Ovary (tissue), 3 donors: ENCODE measurements at regions not wholly inside any gene's neighbourhood (a gene's known extent, or its start where the extent isn't known, plus 50 kb on each side); places are given as distances from the start of the nearest gene placed in this dataset.

ENCODE experiments used
- CTCF ChIP-seq, 3 donors: fragments of 450-650 bp in 2 of 3; fragments of 200-600 bp in 1 of 3; IDR thresholded peaks; one replicate each; pipeline versions ENCODE4 v1.5.1 to v1.8.0; 2016 to 2022; ENCODE audit warnings: antibody characterized with exemption in 3 of 3, mild to moderate bottlenecking in 1 of 3
- EP300 ChIP-seq: sonication (generic); formaldehyde crosslinking; IDR thresholded peaks from one replicate; pipeline ENCODE4 v1.6.1; 2017; ENCODE audit warnings: antibody characterized with exemption
- POLR2A ChIP-seq: fragments of 450-650 bp; IDR thresholded peaks from one replicate; pipeline ENCODE4 v1.6.1; 2017; ENCODE audit warnings: antibody characterized with exemption, mild to moderate bottlenecking, moderate library complexity
- donor health status: DM: no; HTN: no; CAD: no.

GRCh38 chr4:117949621-117950020 lies 84.7 kb upstream of the NDST3 start:
- TF ChIP-seq CTCF (IDR thresholded peaks at IDR 0.05) = no peak
- no peak for TF ChIP-seq POLR2A
- TF ChIP-seq EP300 = no peak
